Endodermal cell (in vitro differentiated cells): ENCODE measurements at regions not wholly inside any gene's neighbourhood (a gene's known extent, or its start where the extent isn't known, plus 50 kb on each side); places are given as distances from the start of the nearest gene placed in this dataset.

Experiments used
- DNase-seq: peaks from one replicate; pipeline ENCODE4 v3.0.0-alpha.2; 2017
- H3K27ac ChIP-seq: 2 replicates; pipeline ENCODE4 v1.5.1; 2013; ENCODE audit warnings: mild to moderate bottlenecking, low read depth, low read length, moderate library complexity
- H3K27me3 ChIP-seq: 2 replicates; pipeline ENCODE4 v1.6.1; 2013; ENCODE audit warnings: mild to moderate bottlenecking, low read length, moderate library complexity; ENCODE audit not compliant: insufficient read depth, control insufficient read depth, poor library complexity, severe bottlenecking
- H3K36me3 ChIP-seq: 2 replicates; pipeline ENCODE4 v1.7.0; 2013; ENCODE audit warnings: mild to moderate bottlenecking, low read length, moderate library complexity; ENCODE audit not compliant: control insufficient read depth, insufficient read depth
- H3K4me1 ChIP-seq: one replicate; pipeline ENCODE4 v1.7.0; 2013; ENCODE audit warnings: low read length; ENCODE audit not compliant: control insufficient read depth, insufficient read depth
- H3K4me3 ChIP-seq: 2 replicates; pipeline ENCODE4 v1.5.1; 2013; ENCODE audit warnings: mild to moderate bottlenecking, low read length, moderate library complexity
- H3K9ac ChIP-seq: 2 replicates; pipeline ENCODE4 v1.6.1; 2013; ENCODE audit warnings: mild to moderate bottlenecking, low read length, moderate library complexity; ENCODE audit not compliant: poor library complexity, severe bottlenecking; ENCODE audit errors: extremely low read depth
- H3K9me3 ChIP-seq: 2 replicates; pipeline ENCODE4 v1.6.1; 2013; ENCODE audit warnings: mild to moderate bottlenecking, low read length, moderate library complexity; ENCODE audit not compliant: control insufficient read depth
- H3K27ac Mint-ChIP-seq: 2 replicates; pipeline ENCODE4 v1.8.0; 2020; ENCODE audit warnings: mixed read lengths
- H3K27me3 Mint-ChIP-seq: 2 replicates; pipeline ENCODE4 v1.8.0; 2021; ENCODE audit warnings: mild to moderate bottlenecking, mixed read lengths; ENCODE audit not compliant: insufficient read depth
- H3K36me3 Mint-ChIP-seq: 2 replicates; pipeline ENCODE4 v1.8.0; 2020; ENCODE audit warnings: low read depth, mixed read lengths
- H3K4me1 Mint-ChIP-seq: 2 replicates; pipeline ENCODE4 v1.8.0; 2020; ENCODE audit warnings: mixed read lengths
- H3K4me3 Mint-ChIP-seq: 2 replicates; pipeline ENCODE4 v1.8.0; 2020; ENCODE audit warnings: mild to moderate bottlenecking, moderate library complexity, mixed read lengths
- H3K9me3 Mint-ChIP-seq: 2 replicates; pipeline ENCODE4 v1.8.0; 2020; ENCODE audit warnings: mild to moderate bottlenecking, mixed read lengths
- WGBS, 2 experiments: methylation state at CpG; one replicate each; pipeline versions ENCODE4 v1.1.5 to v1.1.7; 2013; ENCODE audit warnings: missing lambda C conversion rate in 2 of 2, mixed read lengths in 1 of 2; ENCODE audit not compliant: insufficient coverage in 1 of 2, insufficient read length in 1 of 2; 5-methylcytosine and 5-hydroxymethylcytosine counted together
- TF ChIP-seq, protein P1 (sequence below): fragments of 200-600 bp; sonication (generic); conservative IDR thresholded peaks from 2 replicates; pipeline ENCODE4 v1.5.0; 2021; ENCODE audit warnings: antibody characterized with exemption, mild to moderate bottlenecking

DNA sequence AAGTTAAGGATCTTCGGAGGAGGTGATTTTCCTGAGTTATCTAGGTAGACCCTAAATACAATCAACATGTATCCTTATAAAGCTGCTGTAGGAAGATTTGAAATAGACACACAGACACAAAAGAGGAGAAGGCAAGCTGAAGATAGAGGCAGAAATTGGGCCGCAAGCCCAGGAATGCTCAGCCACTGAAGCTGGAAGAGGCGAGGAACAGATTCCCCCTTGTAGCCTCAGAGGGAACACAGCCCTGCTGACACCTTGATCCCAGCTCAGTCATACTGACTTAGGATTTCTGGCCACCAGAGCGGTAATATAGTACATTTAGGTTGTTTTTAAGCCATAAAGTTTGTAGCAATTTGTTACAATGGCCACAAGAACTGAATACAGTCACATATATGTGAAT, 90.9 kb downstream of the ETAA1 start:
- DNase-seq = no peak
- WGBS, 2 experiments = 75 to 81% methylated on average over 2 to 3 of the region's 4 CpGs
- no peak overlapping the region for H3K4me3 ChIP-seq
- no peaks in the 10 kb centered on the region for H3K27me3 ChIP-seq
- no peaks in the 10 kb centered on the region for H3K36me3 ChIP-seq
- H3K4me3 Mint-ChIP-seq = no peak overlapping the region
- H3K9me3 Mint-ChIP-seq = no peaks in the 10 kb centered on the region
- no peak overlapping the region for H3K27ac ChIP-seq
- H3K4me1 ChIP-seq = no peaks in the 10 kb centered on the region
- no peak overlapping the region for H3K27ac Mint-ChIP-seq
- no peaks in the 10 kb centered on the region for H3K27me3 Mint-ChIP-seq
- TF ChIP-seq, protein P1, sequence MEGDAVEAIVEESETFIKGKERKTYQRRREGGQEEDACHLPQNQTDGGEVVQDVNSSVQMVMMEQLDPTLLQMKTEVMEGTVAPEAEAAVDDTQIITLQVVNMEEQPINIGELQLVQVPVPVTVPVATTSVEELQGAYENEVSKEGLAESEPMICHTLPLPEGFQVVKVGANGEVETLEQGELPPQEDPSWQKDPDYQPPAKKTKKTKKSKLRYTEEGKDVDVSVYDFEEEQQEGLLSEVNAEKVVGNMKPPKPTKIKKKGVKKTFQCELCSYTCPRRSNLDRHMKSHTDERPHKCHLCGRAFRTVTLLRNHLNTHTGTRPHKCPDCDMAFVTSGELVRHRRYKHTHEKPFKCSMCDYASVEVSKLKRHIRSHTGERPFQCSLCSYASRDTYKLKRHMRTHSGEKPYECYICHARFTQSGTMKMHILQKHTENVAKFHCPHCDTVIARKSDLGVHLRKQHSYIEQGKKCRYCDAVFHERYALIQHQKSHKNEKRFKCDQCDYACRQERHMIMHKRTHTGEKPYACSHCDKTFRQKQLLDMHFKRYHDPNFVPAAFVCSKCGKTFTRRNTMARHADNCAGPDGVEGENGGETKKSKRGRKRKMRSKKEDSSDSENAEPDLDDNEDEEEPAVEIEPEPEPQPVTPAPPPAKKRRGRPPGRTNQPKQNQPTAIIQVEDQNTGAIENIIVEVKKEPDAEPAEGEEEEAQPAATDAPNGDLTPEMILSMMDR = no peak
- H3K36me3 Mint-ChIP-seq = no peaks in the 10 kb centered on the region
- no peaks in the 10 kb centered on the region for H3K9me3 ChIP-seq
- H3K9ac ChIP-seq = no peak overlapping the region
- H3K4me1 Mint-ChIP-seq = no peaks in the 10 kb centered on the region

DNA sequence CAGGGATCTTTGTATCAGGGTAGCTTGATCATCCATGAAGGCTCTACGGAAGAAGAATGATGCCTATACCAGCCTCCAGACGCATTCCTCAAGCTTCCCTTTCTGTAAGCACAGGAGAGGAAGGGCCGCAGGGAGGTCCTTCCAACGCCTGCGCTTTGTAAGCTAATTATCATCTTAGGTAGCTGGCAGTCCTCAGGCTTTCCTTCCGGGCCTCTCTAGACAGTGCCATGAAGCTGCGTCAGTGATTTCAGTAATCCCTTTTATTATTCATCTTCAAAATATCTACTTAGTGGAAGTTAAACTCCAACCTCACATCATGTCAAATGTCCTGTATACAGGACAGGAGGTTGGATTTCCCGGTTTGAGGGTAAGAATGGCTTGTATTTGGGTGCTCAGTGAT, 92.3 kb downstream of the ETAA1 start:
- no peaks in the 10 kb centered on the region for H3K4me1 Mint-ChIP-seq

DNA sequence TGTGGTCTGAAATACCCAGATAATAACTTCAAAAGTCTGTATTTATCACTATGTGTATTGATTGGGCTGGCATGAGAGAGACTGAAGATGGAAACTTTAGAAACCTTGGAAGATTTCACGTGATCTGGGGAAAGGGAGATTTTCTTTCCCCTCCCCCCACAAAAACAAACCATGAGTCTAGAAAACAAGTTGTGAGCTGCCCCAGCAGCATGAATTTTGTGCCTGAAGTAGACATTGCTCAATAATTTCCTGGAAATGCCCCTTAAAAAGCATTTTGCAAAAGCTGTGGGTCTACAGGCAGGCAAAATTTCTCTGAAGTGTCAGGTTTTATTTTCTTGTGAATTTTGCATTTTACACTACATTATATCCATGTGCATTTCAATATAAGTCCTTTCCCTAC, 101.8 kb downstream of the ETAA1 start:
- H3K27me3 ChIP-seq = no peaks in the 10 kb centered on the region
- WGBS, 2 experiments = 90% methylated on average over 1 of the region's 1 CpG; no CpG with 5 or more reads in 1 of the 2 experiments

More for the DNA sequence above, 92.3 kb downstream of the ETAA1 start:
- H3K27me3 Mint-ChIP-seq = no peaks in the 10 kb centered on the region
- Histone ChIP-seq H3K27me3 (no peaks in the 10 kb centered on the region), H3K36me3 (no peaks in the 10 kb centered on the region), H3K9ac (no peak overlapping the region), H3K4me1 (no peaks in the 10 kb centered on the region), H3K9me3 (no peaks in the 10 kb centered on the region), H3K4me3 (no peak overlapping the region), H3K27ac (no peak overlapping the region)
- no peak overlapping the region for H3K4me3 Mint-ChIP-seq
- H3K9me3 Mint-ChIP-seq = no peaks in the 10 kb centered on the region
- no peaks in the 10 kb centered on the region for H3K36me3 Mint-ChIP-seq
- WGBS, 2 experiments = 77 to 87% methylated on average over 5 to 8 of the region's 8 CpGs
- H3K27ac Mint-ChIP-seq = no peak overlapping the region
- TF ChIP-seq, protein P1 = no peak
- no peak for DNase-seq

More for the DNA sequence above, 101.8 kb downstream of the ETAA1 start:
- H3K27ac Mint-ChIP-seq = no peak overlapping the region
- no peaks in the 10 kb centered on the region for H3K9me3 ChIP-seq
- no peaks in the 10 kb centered on the region for H3K36me3 ChIP-seq
- H3K36me3 Mint-ChIP-seq = no peaks in the 10 kb centered on the region
- peaks cover 7% of the 10 kb centered on the region for H3K4me1 Mint-ChIP-seq
- DNase-seq = no peak
- no peak overlapping the region for H3K27ac ChIP-seq
- no peak overlapping the region for H3K9ac ChIP-seq
- no peaks in the 10 kb centered on the region for H3K27me3 Mint-ChIP-seq
- no peak overlapping the region for H3K4me3 ChIP-seq
- H3K4me3 Mint-ChIP-seq = no peak overlapping the region
- H3K9me3 Mint-ChIP-seq = no peaks in the 10 kb centered on the region
- TF ChIP-seq, protein P1 = no peak
- no peaks in the 10 kb centered on the region for H3K4me1 ChIP-seq
